ENCODE measurements at regions not wholly inside any gene's neighbourhood (a gene's known extent, or its start where the extent isn't known, plus 50 kb on each side); places are given as distances from the start of the nearest gene placed in this dataset.

GRCh38 chr9:19614294-19614693 is 174.5 kb downstream of the SLC24A2 start:
- Histone ChIP-seq H3K9ac (ENCODE audit: extremely low read depth, insufficient read length, low read length) (no peak overlapping the region), H4K5ac (ENCODE audit: insufficient read length, low read depth, low read length) (no peak overlapping the region), H3K56ac (ENCODE audit: insufficient read length, low read depth, low read length) (no peak overlapping the region), H2BK12ac (ENCODE audit: insufficient read length, low read depth, low read length) (no peak overlapping the region), H3K27ac (ENCODE audit: insufficient read length, low read depth, low read length) (no peak overlapping the region), H3K79me2 (ENCODE audit: insufficient read depth, low read length) (no peaks in the 10 kb centered on the region), H3K23me2 (ENCODE audit: insufficient read length, low read depth, low read length, poor library complexity, severe bottlenecking) (no peaks in the 10 kb centered on the region), H3K27me3 (ENCODE audit: insufficient read depth, low read length) (no peaks in the 10 kb centered on the region), H3K23ac (ENCODE audit: insufficient read length, low read depth, low read length) (no peak overlapping the region), H3T11ph (ENCODE audit: low read length) (no peak overlapping the region), H3K9me3 (ENCODE audit: control insufficient read depth, low read depth, low read length) (no peaks in the 10 kb centered on the region), H3K18ac (ENCODE audit: insufficient read length, low read depth, low read length) (no peak overlapping the region), H3K4me2 (ENCODE audit: insufficient read depth, insufficient read length, low read length) (no peak overlapping the region), H2BK20ac (ENCODE audit: low read depth, low read length, poor library complexity, severe bottlenecking) (no peak overlapping the region), H4K8ac (replicated peaks; ENCODE audit: insufficient read length, low read depth, low read length) (no peak overlapping the region), H2BK120ac (ENCODE audit: low read depth, low read length, poor library complexity, severe bottlenecking) (no peak overlapping the region), H3K14ac (ENCODE audit: insufficient read depth, low read length) (no peak overlapping the region), H2BK5ac (ENCODE audit: insufficient read length, low read length) (no peak overlapping the region), H3K4me1 (ENCODE audit: insufficient read depth, low read length) (no peaks in the 10 kb centered on the region; the same call in 1 of the 2 replicates), H2AK5ac (ENCODE audit: insufficient read length, low read length) (no peak overlapping the region), H4K20me1 (ENCODE audit: control insufficient read depth, insufficient read depth, insufficient read length) (peaks cover 3% of the 10 kb centered on the region), H4K91ac (ENCODE audit: insufficient read length, low read depth, low read length) (no peak overlapping the region), H3K79me1 (ENCODE audit: insufficient read depth, low read depth, low read length, poor library complexity, severe bottlenecking) (no peaks in the 10 kb centered on the region), H2BK15ac (ENCODE audit: low read depth, low read length) (no peak overlapping the region), H2AFZ (ENCODE audit: low read length) (no peak overlapping the region), H3K4ac (ENCODE audit: low read depth, low read length) (no peak overlapping the region)
- Mint-ChIP-seq H3K27me3 (ENCODE audit: low read depth) (no peaks in the 10 kb centered on the region), H3K9me3 (peaks cover 8 to 10% of the 10 kb centered on the region in 2 experiments), H3K36me3 (ENCODE audit: insufficient read depth in 1 of 3, low read depth in 3 of 3) (peaks cover 8 to 12% (median 12%) of the 10 kb centered on the region in 3 experiments), H3K4me1 (peaks cover 0 to 7% of the 10 kb centered on the region in 2 experiments; a peak in 2 of 4 replicates), H3K4me3 (no peak overlapping the region), H3K27ac (no peak overlapping the region)
- DNase-seq = no peak
- TF ChIP-seq CTCF (conservative IDR thresholded peaks at IDR 0.05) = no peak
